OCI-LY3 (cell line): ENCODE measurements at regions not wholly inside any gene's neighbourhood (a gene's known extent, or its start where the extent isn't known, plus 50 kb on each side); places are given as distances from the start of the nearest gene placed in this dataset.

Source experiments
- H2AFZ ChIP-seq: fragments of 200-600, 300-600 bp; shearing (Covaris generic); 2 replicates; pipeline ENCODE4 v1.6.0; 2014; ENCODE audit warnings: antibody characterized with exemption, low read depth, low read length
- H3K27ac ChIP-seq: fragments of 200-600, 300-600 bp; sonication (generic); 2 replicates; pipeline ENCODE4 v1.5.1; 2014; ENCODE audit warnings: mild to moderate bottlenecking, low read length, moderate library complexity, mixed read lengths
- H3K27me3 ChIP-seq: fragments of 200-600, 300-600 bp; sonication (generic); 2 replicates; pipeline ENCODE4 v1.6.1; 2014; ENCODE audit warnings: low read depth, low read length, mixed read lengths
- H3K36me3 ChIP-seq: fragments of 200-600, 300-600 bp; sonication (generic); replicated peaks from 2 replicates; pipeline ENCODE3; 2014; ENCODE audit warnings: low read depth, low read length, mixed read lengths
- H3K4me1 ChIP-seq: fragments of 300-600, 200-600 bp; sonication (generic); 2 replicates; pipeline ENCODE4 v1.6.1; 2014; ENCODE audit warnings: low read length, mixed read lengths
- H3K4me2 ChIP-seq: fragments of 200-600, 300-600 bp; sonication (generic); 2 replicates; pipeline ENCODE4 v1.6.1; 2014; ENCODE audit warnings: low read length, mixed read lengths
- H3K4me3 ChIP-seq: fragments of 300-600, 200-600 bp; sonication (generic); 2 replicates; pipeline ENCODE4 v1.5.1; 2014; ENCODE audit warnings: antibody characterized with exemption, mild to moderate bottlenecking, low read length, moderate library complexity
- H3K79me2 ChIP-seq: fragments of 300-600, 200-600 bp; shearing (Covaris generic); 2 replicates; pipeline ENCODE4 v1.6.1; 2014; ENCODE audit warnings: mild to moderate bottlenecking, low read length, mixed read lengths
- H3K9ac ChIP-seq: fragments of 300-600, 200-600 bp; shearing (Covaris generic); 2 replicates; pipeline ENCODE4 v1.6.0; 2014; ENCODE audit warnings: mild to moderate bottlenecking, low read length, moderate library complexity
- H3K9me3 ChIP-seq: fragments of 200-600, 300-600 bp; shearing (Covaris generic); 2 replicates; pipeline ENCODE4 v1.6.1; 2014; ENCODE audit warnings: low read length, mixed read lengths; ENCODE audit not compliant: insufficient read depth
- H4K20me1 ChIP-seq: fragments of 200-600, 300-600 bp; sonication (generic); 2 replicates; pipeline ENCODE4 v1.6.1; 2016; ENCODE audit warnings: low read length, mixed read lengths; ENCODE audit not compliant: insufficient read depth
- EZH2phosphoT487 ChIP-seq: fragments of 200-600 bp; shearing (Covaris generic); IDR thresholded peaks from 2 replicates; pipeline ENCODE4 v1.6.1; 2018; ENCODE audit warnings: antibody characterized with exemption, mixed run types, low read depth
- TF ChIP-seq, protein P1 (sequence below): fragments of 200-600, 300-600 bp; sonication (generic); IDR thresholded peaks from 2 replicates; pipeline ENCODE4 v1.5.1; 2014; ENCODE audit warnings: antibody characterized with exemption, low read length, low read depth

DNA sequence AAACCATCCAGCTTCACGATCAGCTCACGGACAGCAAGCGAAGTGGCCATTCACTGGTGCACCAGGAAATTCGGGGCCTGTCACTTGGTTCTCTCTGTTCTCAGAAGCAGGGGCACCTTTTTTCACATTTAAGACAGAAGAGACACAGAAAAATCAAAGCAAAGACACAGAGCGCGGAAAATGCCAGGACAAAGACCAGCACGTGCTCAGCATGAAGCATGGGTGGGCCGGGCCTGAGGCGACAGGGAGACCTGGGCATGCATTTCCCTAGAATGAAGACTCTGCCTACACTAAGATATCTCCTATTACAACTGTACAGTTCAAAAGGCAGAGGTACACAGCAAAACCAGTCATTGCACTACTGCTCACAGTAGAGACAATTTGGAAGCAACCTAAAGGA is 117.4 kb upstream of the ID2 start:
- no peak overlapping the region for H3K4me3 ChIP-seq
- no peak overlapping the region for H3K4me2 ChIP-seq
- no peaks in the 10 kb centered on the region for H3K79me2 ChIP-seq
- no peak overlapping the region for H3K27ac ChIP-seq
- H4K20me1 ChIP-seq: no peaks in the 10 kb centered on the region
- peaks cover 6% of the 10 kb centered on the region for H3K9me3 ChIP-seq
- H3K36me3 ChIP-seq: peaks cover 35% of the 10 kb centered on the region
- TF ChIP-seq EZH2phosphoT487: no peak
- TF ChIP-seq, protein P1, sequence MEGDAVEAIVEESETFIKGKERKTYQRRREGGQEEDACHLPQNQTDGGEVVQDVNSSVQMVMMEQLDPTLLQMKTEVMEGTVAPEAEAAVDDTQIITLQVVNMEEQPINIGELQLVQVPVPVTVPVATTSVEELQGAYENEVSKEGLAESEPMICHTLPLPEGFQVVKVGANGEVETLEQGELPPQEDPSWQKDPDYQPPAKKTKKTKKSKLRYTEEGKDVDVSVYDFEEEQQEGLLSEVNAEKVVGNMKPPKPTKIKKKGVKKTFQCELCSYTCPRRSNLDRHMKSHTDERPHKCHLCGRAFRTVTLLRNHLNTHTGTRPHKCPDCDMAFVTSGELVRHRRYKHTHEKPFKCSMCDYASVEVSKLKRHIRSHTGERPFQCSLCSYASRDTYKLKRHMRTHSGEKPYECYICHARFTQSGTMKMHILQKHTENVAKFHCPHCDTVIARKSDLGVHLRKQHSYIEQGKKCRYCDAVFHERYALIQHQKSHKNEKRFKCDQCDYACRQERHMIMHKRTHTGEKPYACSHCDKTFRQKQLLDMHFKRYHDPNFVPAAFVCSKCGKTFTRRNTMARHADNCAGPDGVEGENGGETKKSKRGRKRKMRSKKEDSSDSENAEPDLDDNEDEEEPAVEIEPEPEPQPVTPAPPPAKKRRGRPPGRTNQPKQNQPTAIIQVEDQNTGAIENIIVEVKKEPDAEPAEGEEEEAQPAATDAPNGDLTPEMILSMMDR: no peak
- peaks cover 20% of the 10 kb centered on the region for H3K4me1 ChIP-seq
- no peak overlapping the region for H2AFZ ChIP-seq
- no peaks in the 10 kb centered on the region for H3K27me3 ChIP-seq
- H3K9ac ChIP-seq: no peak overlapping the region

DNA sequence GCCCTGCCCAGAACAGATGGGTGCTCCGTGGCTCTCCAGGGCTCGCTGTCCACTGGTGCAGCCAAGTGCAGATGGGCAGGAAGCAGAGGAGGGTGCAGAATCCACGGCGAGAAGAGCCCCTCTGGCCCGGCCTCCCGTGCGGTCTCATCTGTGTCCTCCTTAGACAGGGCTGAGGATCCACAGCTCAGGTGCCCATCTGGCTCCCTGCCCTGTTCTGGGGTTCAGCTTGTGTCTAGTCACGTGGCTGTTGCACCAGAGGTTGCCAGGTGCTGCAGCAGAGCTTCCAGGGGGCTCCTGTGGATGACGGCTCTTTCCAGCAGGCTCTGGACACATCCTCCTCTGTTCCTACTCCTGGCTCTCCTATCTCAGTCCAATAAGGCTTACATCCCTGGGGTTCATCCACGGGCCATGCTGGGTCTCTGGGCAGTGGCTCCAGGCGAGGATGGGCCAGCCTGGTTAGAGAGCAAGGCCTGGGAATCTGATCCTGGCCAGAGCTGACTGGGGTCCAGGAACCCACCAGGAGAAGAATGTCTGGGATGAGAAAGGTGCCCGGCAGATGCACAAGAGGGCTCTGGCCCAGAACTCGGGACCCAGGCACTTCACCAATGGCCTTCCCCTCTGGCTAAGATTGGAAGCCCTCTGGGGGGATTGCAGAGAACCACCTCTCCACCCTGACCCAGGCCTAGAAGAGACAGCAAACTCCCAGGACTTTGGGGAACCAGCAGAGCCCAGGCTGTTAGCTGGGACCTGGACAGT is 116.3 kb upstream of the ID2 start:
- H3K9ac ChIP-seq: no peak overlapping the region
- peaks cover 41% of the 10 kb centered on the region for H3K36me3 ChIP-seq
- no peak overlapping the region for H3K4me2 ChIP-seq
- peaks cover 6% of the 10 kb centered on the region for H3K9me3 ChIP-seq
- H3K27me3 ChIP-seq: no peaks in the 10 kb centered on the region
- H2AFZ ChIP-seq: no peak overlapping the region
- H4K20me1 ChIP-seq: no peaks in the 10 kb centered on the region
- H3K79me2 ChIP-seq: no peaks in the 10 kb centered on the region
- no peak overlapping the region for H3K4me3 ChIP-seq
- no peak overlapping the region for H3K27ac ChIP-seq
- peaks cover 20% of the 10 kb centered on the region for H3K4me1 ChIP-seq
- no peak for TF ChIP-seq EZH2phosphoT487
- TF ChIP-seq, protein P1: no peak

DNA sequence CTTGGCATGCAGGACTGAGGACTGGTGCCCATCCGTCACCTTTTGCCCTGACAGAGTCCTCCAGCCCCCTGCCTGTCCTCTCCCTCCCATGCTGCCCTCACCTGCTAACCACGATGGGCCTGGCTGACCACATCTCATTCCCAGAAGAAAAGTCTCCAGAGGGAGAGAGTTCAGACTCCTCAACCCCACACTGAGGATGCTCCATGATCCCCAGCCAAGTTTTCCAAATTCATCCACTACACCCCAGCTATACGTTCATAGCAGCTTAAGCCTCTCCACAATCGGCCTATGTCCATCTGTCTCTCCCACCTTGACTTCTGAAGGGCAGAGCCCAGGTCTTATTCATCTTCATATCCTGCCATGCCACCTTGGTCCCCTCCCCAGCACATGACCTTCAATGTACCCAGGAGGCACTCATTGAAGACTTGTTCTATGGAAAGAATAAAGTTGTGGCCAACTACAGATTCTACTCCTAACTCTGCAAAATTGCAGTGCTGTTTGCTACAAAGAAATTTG is 115.6 kb upstream of the ID2 start:
- Histone ChIP-seq H3K4me3 (no peak overlapping the region), H3K4me2 (no peak overlapping the region), H3K27me3 (no peaks in the 10 kb centered on the region), H2AFZ (no peak overlapping the region), H3K9me3 (peaks cover 6% of the 10 kb centered on the region), H3K4me1 (peaks cover 26% of the 10 kb centered on the region), H3K27ac (no peak overlapping the region), H3K9ac (no peak overlapping the region), H3K36me3 (peaks cover 44% of the 10 kb centered on the region), H3K79me2 (no peaks in the 10 kb centered on the region), H4K20me1 (no peaks in the 10 kb centered on the region)
- no peak for TF ChIP-seq EZH2phosphoT487
- TF ChIP-seq, protein P1: no peak

DNA sequence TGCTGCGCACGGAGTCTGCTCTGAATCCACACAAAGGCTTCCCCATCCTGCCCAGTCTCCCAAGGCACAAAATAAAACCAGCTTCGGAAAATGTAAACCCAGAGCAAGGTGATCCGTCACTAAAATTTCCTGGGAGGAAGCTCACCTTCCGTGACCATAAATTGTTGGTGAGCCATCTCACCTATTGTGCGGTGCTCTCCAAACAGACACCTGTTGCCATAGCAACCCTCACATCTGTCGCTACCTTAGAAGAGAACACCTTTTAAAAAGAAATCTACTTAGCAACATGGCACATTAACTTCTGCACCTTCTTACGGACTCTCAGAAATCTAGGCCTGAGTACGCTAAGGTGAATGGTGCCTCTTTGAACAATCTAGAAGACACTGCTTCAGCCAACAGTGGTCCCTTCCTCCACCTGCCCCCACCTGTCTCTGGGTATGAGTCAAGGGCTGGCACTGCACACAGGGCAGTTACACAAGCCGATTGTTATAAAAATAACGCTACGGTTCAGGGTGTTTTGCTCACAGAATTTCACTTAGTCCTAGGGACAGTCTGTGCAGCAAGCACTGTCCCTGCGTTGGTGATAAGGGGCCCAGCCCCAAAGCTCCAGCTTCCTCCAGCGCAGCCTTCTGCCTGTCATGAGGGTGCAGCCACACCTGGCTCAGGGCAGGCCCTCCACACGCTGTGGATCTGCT is 114.9 kb upstream of the ID2 start:
- TF ChIP-seq, protein P1: no peak
- TF ChIP-seq EZH2phosphoT487: no peak
- H4K20me1 ChIP-seq: no peaks in the 10 kb centered on the region
- H3K27ac ChIP-seq: no peak overlapping the region
- H3K4me2 ChIP-seq: no peak overlapping the region
- no peaks in the 10 kb centered on the region for H3K27me3 ChIP-seq
- peaks cover 42% of the 10 kb centered on the region for H3K36me3 ChIP-seq
- no peak overlapping the region for H2AFZ ChIP-seq
- peaks cover 6% of the 10 kb centered on the region for H3K9me3 ChIP-seq
- peaks cover 33% of the 10 kb centered on the region for H3K4me1 ChIP-seq
- no peak overlapping the region for H3K4me3 ChIP-seq
- H3K79me2 ChIP-seq: no peaks in the 10 kb centered on the region; the same call in 1 of the 2 replicates
- no peak overlapping the region for H3K9ac ChIP-seq
